GM13976 (cell line): ENCODE measurements at regions not wholly inside any gene's neighbourhood (a gene's known extent, or its start where the extent isn't known, plus 50 kb on each side); places are given as distances from the start of the nearest gene placed in this dataset.
"Not testable (repeated sequence)": the region's sequence is repeated elsewhere in the genome, so short reads cannot be mapped to it uniquely, and the experiment has no call there.

Experiments
- DNase-seq: peaks from one replicate; pipeline ENCODE4 v3.0.0; 2012; ENCODE audit warnings: low spot score
- CTCF ChIP-seq: IDR thresholded peaks from 2 replicates; pipeline ENCODE4 v1.5.1; 2012; ENCODE audit warnings: borderline replicate concordance, mild to moderate bottlenecking; ENCODE audit not compliant: insufficient read depth; ENCODE audit errors: extremely low read depth, missing control alignments, control extremely low read depth
- in situ Hi-C: fragments of 300-500 bp; cut with MboI; formaldehyde crosslinking; loops from one replicate; pipeline ENCODE4 v1.12.0; 2022; ENCODE audit warnings: low sequenced_read_pairs, mixed read lengths, inconsistent platforms; ENCODE audit not compliant: unreplicated experiment

GRCh38 chr22:22296047-22296446 is 51.5 kb downstream of the VPREB1 start:
- DNase-seq, in situ Hi-C loops: not testable (repeated sequence)

- DNase-seq, in situ Hi-C loops: not testable (repeated sequence)
Observed at GRCh38 chr22:22297159-22297793, 52.7 kb downstream of the VPREB1 start.

GRCh38 chr22:22297794-22298653 is 53.4 kb downstream of the VPREB1 start:
- DNase-seq, in situ Hi-C loops: not testable (repeated sequence)

- DNase-seq, in situ Hi-C loops: not testable (repeated sequence)
Observed at GRCh38 chr22:22298654-22299009, 54.0 kb downstream of the VPREB1 start.

GRCh38 chr22:22300511-22300910 is 55.9 kb downstream of the VPREB1 start:
- DNase-seq, in situ Hi-C loops: not testable (repeated sequence)

GRCh38 chr22:22300946-22301345 is 56.4 kb downstream of the VPREB1 start:
- in situ Hi-C loops, DNase-seq: not testable (repeated sequence)

- in situ Hi-C loops, result no loop called here
- DNase-seq, result no peak
- TF ChIP-seq CTCF, result no peak
Observed at GRCh38 chr22:22316589-22316988, 72.0 kb downstream of the VPREB1 start.

- peak; percentile 4 for DNase-seq
- in situ Hi-C loops, result no loop called here
- no peak for TF ChIP-seq CTCF
Observed at GRCh38 chr22:22318723-22319465, 74.3 kb downstream of the VPREB1 start.

- DNase-seq, result peak; percentile 84
- in situ Hi-C loops, result loop anchor here (10.0 kb wide), 1 partner anchor 117 kb away; no protein-coding TSS in a partner anchor
- peak; percentile 86 for TF ChIP-seq CTCF
Observed at GRCh38 chr22:22321743-22322611, 77.4 kb downstream of the VPREB1 start.
